ENCODE measurements at regions not wholly inside any gene's neighbourhood (a gene's known extent, or its start where the extent isn't known, plus 50 kb on each side); places are given as distances from the start of the nearest gene placed in this dataset.
"Not testable (repeated sequence)": the region's sequence is repeated elsewhere in the genome, so short reads cannot be mapped to it uniquely, and the experiment has no call there.

DNA sequence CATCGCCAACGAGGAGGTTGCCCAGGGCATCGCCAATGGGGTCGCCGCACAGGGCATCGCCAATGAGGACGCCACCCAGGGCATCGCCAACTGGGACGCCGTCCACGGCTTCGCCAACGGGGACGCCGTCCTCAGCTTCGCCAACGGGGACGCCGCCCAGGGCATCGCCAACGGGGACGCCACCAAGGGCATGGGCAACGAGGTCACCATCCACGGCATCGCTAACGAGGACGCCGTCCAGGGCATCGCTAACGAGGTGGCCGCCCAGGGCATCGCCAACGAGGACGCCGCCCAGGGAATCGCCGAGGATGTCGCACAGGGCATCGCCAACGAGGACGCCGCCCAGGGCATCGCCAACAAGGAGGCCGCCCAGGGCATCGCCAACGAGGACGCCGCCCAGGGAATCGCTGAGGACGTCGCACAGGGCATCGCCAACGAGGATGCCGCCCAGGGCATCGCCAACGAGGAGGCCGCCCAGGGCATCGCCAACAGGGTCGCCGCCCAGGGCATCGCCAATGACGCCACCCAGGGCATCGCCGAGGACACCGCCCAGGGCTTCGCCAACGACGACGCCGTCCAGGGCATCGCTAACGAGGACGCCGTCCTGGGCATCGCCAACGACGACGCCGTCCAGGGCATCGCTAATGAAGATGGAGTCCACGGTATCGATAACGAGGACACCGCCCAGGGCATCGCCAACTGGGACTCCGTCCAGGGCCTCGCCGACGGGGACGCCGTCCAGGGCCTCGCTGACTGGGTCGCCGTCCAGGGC lies 945.7 kb downstream of the TUBA3C start:
- DNase-seq, result no peak
- H3K4me3 ChIP-seq (ENCODE audit: low read depth, low read length), result no peak overlapping the region
- no peak overlapping the region for H3K27ac ChIP-seq
- in situ Hi-C loops (cut with HindIII; ENCODE audit: low pct_ligation_motif_present, low sequenced_read_pairs), result no loop called here
- H3K27me3 ChIP-seq (replicated peaks), result no peaks in the 10 kb centered on the region
- TF ChIP-seq, protein P1, sequence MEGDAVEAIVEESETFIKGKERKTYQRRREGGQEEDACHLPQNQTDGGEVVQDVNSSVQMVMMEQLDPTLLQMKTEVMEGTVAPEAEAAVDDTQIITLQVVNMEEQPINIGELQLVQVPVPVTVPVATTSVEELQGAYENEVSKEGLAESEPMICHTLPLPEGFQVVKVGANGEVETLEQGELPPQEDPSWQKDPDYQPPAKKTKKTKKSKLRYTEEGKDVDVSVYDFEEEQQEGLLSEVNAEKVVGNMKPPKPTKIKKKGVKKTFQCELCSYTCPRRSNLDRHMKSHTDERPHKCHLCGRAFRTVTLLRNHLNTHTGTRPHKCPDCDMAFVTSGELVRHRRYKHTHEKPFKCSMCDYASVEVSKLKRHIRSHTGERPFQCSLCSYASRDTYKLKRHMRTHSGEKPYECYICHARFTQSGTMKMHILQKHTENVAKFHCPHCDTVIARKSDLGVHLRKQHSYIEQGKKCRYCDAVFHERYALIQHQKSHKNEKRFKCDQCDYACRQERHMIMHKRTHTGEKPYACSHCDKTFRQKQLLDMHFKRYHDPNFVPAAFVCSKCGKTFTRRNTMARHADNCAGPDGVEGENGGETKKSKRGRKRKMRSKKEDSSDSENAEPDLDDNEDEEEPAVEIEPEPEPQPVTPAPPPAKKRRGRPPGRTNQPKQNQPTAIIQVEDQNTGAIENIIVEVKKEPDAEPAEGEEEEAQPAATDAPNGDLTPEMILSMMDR (IDR thresholded peaks at IDR 0.05; ENCODE audit: low read depth, low read length, missing control alignments), result no peak
- no peaks in the 10 kb centered on the region for H3K36me3 ChIP-seq (replicated peaks)

DNA sequence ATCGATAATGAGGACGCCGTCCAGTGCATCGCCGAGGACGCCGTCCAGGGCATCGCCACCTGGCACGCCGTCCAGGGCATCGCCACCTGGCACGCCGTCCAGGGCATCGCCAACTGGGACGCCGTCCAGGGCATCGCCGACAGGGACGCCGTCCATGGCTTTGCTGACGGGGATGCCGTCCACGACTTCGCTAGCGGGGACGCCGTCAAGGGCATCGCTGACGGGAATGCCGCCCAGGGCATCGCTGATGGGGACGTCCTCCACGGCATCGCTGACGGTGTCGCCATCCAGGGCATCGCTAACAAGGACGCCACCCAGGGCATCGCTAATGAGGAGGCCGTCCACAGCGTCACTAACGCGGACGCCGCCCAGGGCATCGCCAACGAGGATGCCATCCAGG lies 946.5 kb downstream of the TUBA3C start:
- in situ Hi-C loops (cut with HindIII; ENCODE audit: low pct_ligation_motif_present, low sequenced_read_pairs), result no loop called here
- Histone ChIP-seq H3K27ac (no peak overlapping the region), H3K27me3 (replicated peaks) (no peaks in the 10 kb centered on the region), H3K36me3 (replicated peaks) (no peaks in the 10 kb centered on the region), H3K4me3 (ENCODE audit: low read depth, low read length) (no peak overlapping the region)
- TF ChIP-seq, protein P1 (IDR thresholded peaks at IDR 0.05; ENCODE audit: low read depth, low read length, missing control alignments), result no peak
- no peak for DNase-seq

DNA sequence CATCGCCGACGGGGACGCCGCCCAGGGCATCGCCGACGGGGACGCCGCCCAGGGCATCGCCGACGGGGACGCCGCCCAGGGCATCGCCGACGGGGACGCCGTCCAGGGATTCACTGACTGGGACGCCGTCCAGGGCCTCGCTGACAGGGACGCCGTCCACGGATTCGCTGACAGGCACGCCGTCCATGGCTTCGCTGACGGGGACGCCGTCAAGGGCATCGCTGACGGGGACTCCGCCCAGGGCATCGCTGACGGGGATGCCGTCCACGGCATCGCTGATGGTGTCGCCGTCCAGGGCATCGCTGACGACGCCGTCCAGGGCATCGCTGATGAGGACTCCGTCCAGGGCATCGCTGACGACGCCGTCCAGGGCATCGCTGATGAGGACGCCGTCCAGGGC lies 947.2 kb downstream of the TUBA3C start:
- H3K36me3 ChIP-seq (replicated peaks); in situ Hi-C loops (cut with HindIII; ENCODE audit: low pct_ligation_motif_present, low sequenced_read_pairs); H3K4me3 ChIP-seq (ENCODE audit: low read depth, low read length); H3K27ac ChIP-seq; DNase-seq; H3K27me3 ChIP-seq (replicated peaks): not testable (repeated sequence)

DNA sequence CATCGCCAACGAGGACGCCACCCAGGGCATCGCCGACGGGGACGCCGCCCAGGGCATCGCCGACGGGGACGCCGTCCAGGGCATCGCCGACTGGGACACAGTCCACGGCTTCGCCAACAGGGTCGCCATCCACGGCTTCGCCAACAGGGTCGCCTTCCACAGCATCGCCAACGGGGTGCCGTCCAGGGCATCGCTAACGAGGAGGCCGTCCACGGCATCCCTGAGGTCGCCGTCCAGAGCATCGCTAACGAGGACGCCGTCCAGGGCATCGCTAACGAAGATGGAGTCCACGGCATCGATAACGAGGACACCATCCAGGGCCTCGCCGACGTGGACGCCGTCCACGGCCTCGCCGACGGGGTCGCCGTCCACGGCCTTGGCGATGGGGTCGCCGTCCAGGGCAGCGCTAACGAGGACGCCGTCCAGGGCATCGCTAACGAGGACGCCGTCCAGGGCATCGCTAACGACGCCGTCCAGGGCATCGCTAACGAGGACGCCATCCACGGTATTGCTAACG lies 947.8 kb downstream of the TUBA3C start:
- DNase-seq, result no peak
- no peaks in the 10 kb centered on the region for H3K36me3 ChIP-seq (replicated peaks)
- H3K27ac ChIP-seq, result no peak overlapping the region
- TF ChIP-seq, protein P1 (IDR thresholded peaks at IDR 0.05; ENCODE audit: low read depth, low read length, missing control alignments), result no peak
- no peaks in the 10 kb centered on the region for H3K27me3 ChIP-seq (replicated peaks)
- in situ Hi-C loops (cut with HindIII; ENCODE audit: low pct_ligation_motif_present, low sequenced_read_pairs), result no loop called here
- H3K4me3 ChIP-seq (ENCODE audit: low read depth, low read length), result no peak overlapping the region

DNA sequence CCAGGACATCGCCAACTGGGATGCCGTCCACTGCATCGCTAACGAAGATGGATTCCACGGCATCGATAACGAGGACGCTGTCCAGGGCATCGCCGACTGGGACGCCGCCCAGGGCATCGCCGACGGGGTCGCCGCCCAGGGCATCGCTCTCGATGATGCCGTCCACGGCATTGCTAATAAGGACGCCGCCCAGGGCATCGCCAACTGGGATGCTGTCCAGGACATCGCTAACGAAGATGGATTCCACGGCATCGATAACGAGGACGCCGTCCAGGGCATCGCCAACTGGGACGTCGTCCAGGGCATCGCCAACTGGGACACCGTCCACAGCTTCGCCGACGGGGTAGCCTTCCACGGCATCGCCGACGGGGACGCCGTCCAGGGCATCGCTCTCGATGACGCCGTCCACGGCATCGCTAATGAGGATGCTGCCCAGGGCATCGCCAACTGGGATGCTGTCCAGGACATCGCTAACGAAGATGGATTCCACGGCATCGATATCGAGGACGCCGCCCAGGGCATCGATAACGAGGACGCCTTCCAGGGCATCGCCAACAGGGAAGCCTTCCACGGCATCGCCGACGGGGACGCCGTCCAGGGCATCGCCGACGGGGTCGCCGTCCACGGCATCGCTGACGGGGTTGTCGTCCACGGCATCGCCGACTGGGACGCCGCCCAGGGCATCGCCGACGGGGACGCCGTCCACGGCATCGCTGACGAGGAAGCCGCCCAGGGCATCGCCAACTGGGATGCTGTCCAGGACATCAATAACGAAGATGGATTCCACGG lies 948.4 kb downstream of the TUBA3C start:
- TF ChIP-seq, protein P1 (IDR thresholded peaks at IDR 0.05; ENCODE audit: low read depth, low read length, missing control alignments), result no peak
- Histone ChIP-seq H3K36me3 (replicated peaks) (no peaks in the 10 kb centered on the region), H3K27me3 (replicated peaks) (no peaks in the 10 kb centered on the region), H3K27ac (no peak overlapping the region), H3K4me3 (ENCODE audit: low read depth, low read length) (no peak overlapping the region)
- DNase-seq, result no peak
- in situ Hi-C loops (cut with HindIII; ENCODE audit: low pct_ligation_motif_present, low sequenced_read_pairs), result no loop called here

DNA sequence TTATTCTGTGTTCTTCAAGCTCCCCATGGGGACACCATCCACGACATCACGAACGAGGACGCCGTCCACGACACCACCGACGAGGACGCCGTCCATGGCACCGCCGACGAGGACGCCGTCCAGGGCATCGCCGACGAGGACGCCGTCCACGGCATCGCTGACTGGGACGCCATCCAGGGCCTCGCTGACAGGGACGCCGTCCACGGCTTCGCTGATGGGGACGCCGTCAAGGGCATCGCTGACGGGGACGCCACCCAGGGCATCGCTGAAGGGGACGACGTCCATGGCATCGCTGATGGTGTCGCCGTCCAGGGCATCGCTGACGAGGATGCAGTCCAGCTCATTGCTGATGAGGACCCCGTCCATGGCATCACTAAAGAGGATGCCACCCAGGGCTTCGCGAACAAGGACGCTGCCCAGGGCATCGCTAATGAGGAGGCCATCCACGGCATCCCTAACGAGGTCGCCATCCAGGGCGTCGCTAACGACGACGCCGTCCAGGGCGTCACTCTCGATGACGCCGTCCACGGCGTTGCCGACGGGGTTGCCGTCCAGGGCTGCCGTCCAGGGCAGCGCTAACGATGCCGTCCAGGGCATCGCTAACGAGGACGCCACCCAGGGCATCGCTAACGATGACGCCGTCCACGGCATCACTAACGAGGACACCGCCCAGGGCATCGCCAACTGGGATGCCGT lies 949.2 kb downstream of the TUBA3C start:
- Histone ChIP-seq H3K4me3 (ENCODE audit: low read depth, low read length) (no peak overlapping the region), H3K27me3 (replicated peaks) (no peaks in the 10 kb centered on the region), H3K27ac (no peak overlapping the region), H3K36me3 (replicated peaks) (no peaks in the 10 kb centered on the region)
- TF ChIP-seq, protein P1 (IDR thresholded peaks at IDR 0.05; ENCODE audit: low read depth, low read length, missing control alignments), result no peak
- in situ Hi-C loops (cut with HindIII; ENCODE audit: low pct_ligation_motif_present, low sequenced_read_pairs), result no loop called here
- no peak for DNase-seq

DNA sequence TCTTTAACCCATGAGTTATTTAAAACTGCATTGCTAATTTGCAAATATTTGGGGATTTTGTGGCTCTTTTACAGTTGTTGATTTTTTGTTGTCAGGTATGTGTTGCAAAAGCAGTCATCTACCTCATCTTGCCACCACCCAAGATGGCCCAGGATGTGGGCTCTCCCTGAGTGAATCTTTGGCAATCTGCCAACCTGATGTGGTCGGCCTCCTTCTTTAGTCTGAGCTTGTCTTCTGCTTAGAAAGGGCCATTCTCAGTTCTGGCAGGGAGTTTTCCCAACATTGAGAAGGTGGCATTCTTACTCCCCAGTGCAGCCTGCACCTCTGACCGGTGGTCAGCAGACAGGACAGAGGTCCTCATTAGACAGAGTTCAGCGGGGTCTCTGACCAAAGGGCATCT lies 957.2 kb downstream of the TUBA3C start:
- DNase-seq; H3K27me3 ChIP-seq (replicated peaks); H3K36me3 ChIP-seq (replicated peaks); in situ Hi-C loops (cut with HindIII; ENCODE audit: low pct_ligation_motif_present, low sequenced_read_pairs); H3K27ac ChIP-seq; H3K4me3 ChIP-seq (ENCODE audit: low read depth, low read length): not testable (repeated sequence)

DNA sequence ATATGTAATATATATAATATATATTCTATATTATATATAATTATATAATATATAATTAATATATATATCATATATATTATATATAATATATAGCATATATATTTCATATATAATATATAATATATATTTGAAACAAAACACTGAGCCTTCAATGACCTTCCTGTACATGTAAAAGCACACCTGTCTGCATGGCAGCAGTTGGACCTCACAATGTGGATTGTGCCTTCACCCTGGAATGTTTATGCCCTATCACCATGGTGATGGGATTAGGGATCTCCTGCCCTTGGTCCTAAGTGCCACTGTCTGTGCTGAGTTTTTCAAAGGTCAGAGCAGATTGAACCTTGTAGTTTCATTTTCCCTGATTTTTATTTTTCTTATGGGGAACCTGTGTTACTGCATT lies 966.9 kb downstream of the TUBA3C start:
- H3K36me3 ChIP-seq (replicated peaks); H3K4me3 ChIP-seq (ENCODE audit: low read depth, low read length); H3K27me3 ChIP-seq (replicated peaks); H3K27ac ChIP-seq; DNase-seq; in situ Hi-C loops (cut with HindIII; ENCODE audit: low pct_ligation_motif_present, low sequenced_read_pairs): not testable (repeated sequence)

Data from brain microvascular endothelial cell (primary cell).